Thoracic aorta (tissue), 2 donors: ENCODE measurements at regions not wholly inside any gene's neighbourhood (a gene's known extent, or its start where the extent isn't known, plus 50 kb on each side); places are given as distances from the start of the nearest gene placed in this dataset.

Experiments
- ATAC-seq: fragments of 150-250 bp; one replicate; pipeline ENCODE4 v1.8.0; 2017; ENCODE audit warnings: low read depth; ENCODE audit not compliant: insufficient number of reproducible peaks, low FRiP score
- DNase-seq: peaks from one replicate; pipeline ENCODE4 v3.0.0-alpha.2; 2020; ENCODE audit warnings: low spot score
- H3K27ac ChIP-seq, 2 donors: fragments of 200-600 bp; sonication (generic); 1 replicate in 1 of 2; 2 replicates in 1 of 2; pipeline ENCODE4 v1.5.1; 2016; ENCODE audit warnings: mild to moderate bottlenecking in 2 of 2, moderate library complexity in 2 of 2
- H3K27me3 ChIP-seq: fragments of 200-600 bp; sonication (generic); replicated peaks from 2 replicates; pipeline ENCODE4 v1.6.0; 2016; ENCODE audit warnings: mild to moderate bottlenecking; ENCODE audit not compliant: insufficient read depth
- H3K36me3 ChIP-seq: fragments of 200-600 bp; sonication (generic); one replicate; pipeline ENCODE4 v1.5.1; 2016
- H3K4me1 ChIP-seq, 2 donors: fragments of 200-600 bp; sonication (generic); 1 replicate in 1 of 2; 2 replicates in 1 of 2; pipeline versions ENCODE4 v1.5.1 to v1.6.0; 2016; ENCODE audit warnings: low read depth in 2 of 2, mild to moderate bottlenecking in 1 of 2; ENCODE audit not compliant: control insufficient read depth in 1 of 2
- H3K4me3 ChIP-seq: fragments of 200-600 bp; sonication (generic); 2 replicates; pipeline ENCODE4 v1.5.1; 2016; ENCODE audit warnings: mild to moderate bottlenecking
- H3K9me3 ChIP-seq: fragments of 200-600 bp; sonication (generic); 2 replicates; pipeline ENCODE4 v1.5.1; 2016
- TF ChIP-seq, protein P1 (sequence below): fragments of 200-600 bp; sonication (generic); IDR thresholded peaks from one replicate; pipeline ENCODE4 v1.5.1; 2019; ENCODE audit warnings: antibody characterized with exemption

DNA sequence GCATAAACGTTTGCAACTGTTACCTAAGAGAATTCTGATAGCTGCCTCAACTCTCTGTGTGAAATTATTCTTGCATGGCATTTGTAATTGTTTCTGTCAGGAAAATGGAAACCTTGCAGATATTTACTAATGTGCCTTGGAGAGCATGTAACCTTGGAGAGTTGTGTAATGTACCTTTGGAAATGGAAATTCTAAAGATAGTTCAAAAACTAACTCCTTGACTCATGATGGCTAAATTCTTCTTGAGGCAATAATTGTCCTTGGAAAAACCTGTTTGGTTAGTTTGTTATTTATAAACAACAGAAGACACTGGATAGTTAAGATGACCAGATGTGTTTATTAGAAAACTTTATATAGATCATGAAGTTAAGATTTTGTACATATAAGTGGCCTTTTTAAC is 1033.8 kb downstream of the PLA2G4A start:
- H3K4me1 ChIP-seq, result no peaks in the 10 kb centered on the region
- H3K36me3 ChIP-seq, result no peaks in the 10 kb centered on the region
- TF ChIP-seq, protein P1, sequence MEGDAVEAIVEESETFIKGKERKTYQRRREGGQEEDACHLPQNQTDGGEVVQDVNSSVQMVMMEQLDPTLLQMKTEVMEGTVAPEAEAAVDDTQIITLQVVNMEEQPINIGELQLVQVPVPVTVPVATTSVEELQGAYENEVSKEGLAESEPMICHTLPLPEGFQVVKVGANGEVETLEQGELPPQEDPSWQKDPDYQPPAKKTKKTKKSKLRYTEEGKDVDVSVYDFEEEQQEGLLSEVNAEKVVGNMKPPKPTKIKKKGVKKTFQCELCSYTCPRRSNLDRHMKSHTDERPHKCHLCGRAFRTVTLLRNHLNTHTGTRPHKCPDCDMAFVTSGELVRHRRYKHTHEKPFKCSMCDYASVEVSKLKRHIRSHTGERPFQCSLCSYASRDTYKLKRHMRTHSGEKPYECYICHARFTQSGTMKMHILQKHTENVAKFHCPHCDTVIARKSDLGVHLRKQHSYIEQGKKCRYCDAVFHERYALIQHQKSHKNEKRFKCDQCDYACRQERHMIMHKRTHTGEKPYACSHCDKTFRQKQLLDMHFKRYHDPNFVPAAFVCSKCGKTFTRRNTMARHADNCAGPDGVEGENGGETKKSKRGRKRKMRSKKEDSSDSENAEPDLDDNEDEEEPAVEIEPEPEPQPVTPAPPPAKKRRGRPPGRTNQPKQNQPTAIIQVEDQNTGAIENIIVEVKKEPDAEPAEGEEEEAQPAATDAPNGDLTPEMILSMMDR, result no peak
- no peak overlapping the region for H3K4me3 ChIP-seq
- no peak for ATAC-seq
- DNase-seq, result no peak
- no peaks in the 10 kb centered on the region for H3K27me3 ChIP-seq
- H3K9me3 ChIP-seq, result no peaks in the 10 kb centered on the region
- H3K27ac ChIP-seq, result no peak overlapping the region

DNA sequence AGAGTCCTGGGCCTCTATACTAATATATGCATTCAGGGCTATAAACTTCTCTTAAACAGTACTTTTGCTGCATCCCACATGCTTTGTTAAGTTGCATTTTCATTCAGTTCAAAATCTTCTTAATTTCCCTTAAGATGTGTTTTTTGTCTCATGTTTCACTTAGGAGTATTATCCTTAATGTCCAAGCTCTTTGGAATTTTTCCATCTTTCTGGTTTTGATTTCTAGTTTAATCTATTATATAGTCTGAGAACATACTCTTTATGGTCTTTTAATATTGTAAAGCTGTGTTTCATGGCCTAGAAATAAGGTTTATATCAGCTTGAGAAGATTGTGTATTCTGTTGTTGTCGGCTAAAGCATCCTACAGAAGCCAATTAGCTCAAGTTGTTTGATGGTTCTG is 1041.8 kb downstream of the PLA2G4A start:
- H3K27ac ChIP-seq, result no peak overlapping the region
- H3K4me1 ChIP-seq, result no peaks in the 10 kb centered on the region
- no peaks in the 10 kb centered on the region for H3K36me3 ChIP-seq
- ATAC-seq (no peak), DNase-seq (no peak)
- no peaks in the 10 kb centered on the region for H3K27me3 ChIP-seq
- TF ChIP-seq, protein P1, result no peak
- no peaks in the 10 kb centered on the region for H3K9me3 ChIP-seq
- H3K4me3 ChIP-seq, result no peak overlapping the region

GRCh38 chr1:187871177-187871845 is 1042.6 kb downstream of the PLA2G4A start:
- TF ChIP-seq, protein P1, result no peak
- DNase-seq, result no peak
- no peak for ATAC-seq
- no peak overlapping the region for H3K27ac ChIP-seq
- H3K4me1 ChIP-seq, result no peaks in the 10 kb centered on the region
- no peaks in the 10 kb centered on the region for H3K9me3 ChIP-seq
- H3K4me3 ChIP-seq, result no peak overlapping the region
- H3K27me3 ChIP-seq, result no peaks in the 10 kb centered on the region
- no peaks in the 10 kb centered on the region for H3K36me3 ChIP-seq

DNA sequence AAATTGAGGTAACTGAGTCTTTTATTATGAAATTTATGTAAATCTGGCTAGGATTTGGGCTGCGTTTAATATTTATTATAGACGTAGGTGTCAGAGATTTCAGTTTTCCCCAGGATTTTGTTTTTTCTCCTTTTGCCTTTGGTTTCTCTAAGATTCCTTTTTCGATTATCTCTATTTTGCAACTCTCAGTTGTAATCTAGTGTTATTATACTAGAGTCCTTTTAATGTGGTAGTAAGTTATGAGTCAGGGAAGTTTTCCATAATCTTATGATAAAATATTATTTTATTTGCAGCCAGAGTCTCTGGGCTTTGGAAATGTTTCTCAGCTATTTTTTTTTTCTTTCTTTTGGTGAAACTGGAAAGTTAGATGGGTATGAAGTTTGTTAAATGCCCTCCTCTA is 1043.8 kb downstream of the PLA2G4A start:
- ATAC-seq (no peak), DNase-seq (no peak)
- Histone ChIP-seq H3K27ac (no peak overlapping the region), H3K9me3 (no peaks in the 10 kb centered on the region), H3K27me3 (no peaks in the 10 kb centered on the region), H3K4me1 (no peaks in the 10 kb centered on the region), H3K36me3 (no peaks in the 10 kb centered on the region), H3K4me3 (no peak overlapping the region)
- TF ChIP-seq, protein P1, result no peak

GRCh38 chr1:187873126-187873525 is 1044.4 kb downstream of the PLA2G4A start:
- DNase-seq (no peak), ATAC-seq (no peak)
- Histone ChIP-seq H3K4me1 (no peaks in the 10 kb centered on the region), H3K27ac (no peak overlapping the region), H3K27me3 (no peaks in the 10 kb centered on the region), H3K9me3 (no peaks in the 10 kb centered on the region), H3K4me3 (no peak overlapping the region), H3K36me3 (no peaks in the 10 kb centered on the region)
- TF ChIP-seq, protein P1, result no peak
